Endothelial cell of umbilical vein (primary cell): ENCODE measurements at regions not wholly inside any gene's neighbourhood (a gene's known extent, or its start where the extent isn't known, plus 50 kb on each side); places are given as distances from the start of the nearest gene placed in this dataset.

Source experiments
- BruUV-seq: library from RNA; stranded (reverse); fragments of 400-500 nt; replicated peaks from 2 replicates; lab custom pipeline; 2021; lab: Mats Ljungman, UMichigan
- CTCF ChIA-PET: fragments of 300-600, 350-600 bp; sonication (Branson Sonifier 250); formaldehyde crosslinking; loops from one replicate; lab custom pipeline; 2021; ENCODE audit warnings: antibody characterized with exemption, inconsistent platforms; lab: Charles Lee
- POLR2A ChIA-PET: fragments of 300-600, 350-600 bp; sonication (Branson Sonifier 250); formaldehyde crosslinking; loops from one replicate; lab custom pipeline; 2021; ENCODE audit warnings: antibody characterized with exemption, inconsistent platforms; lab: Charles Lee
- DNase-seq: peaks from one replicate; pipeline ENCODE4 v3.0.0-alpha.2; 2011; ENCODE audit warnings: low read depth, low spot score
- FAIRE-seq: peaks from 2 replicates; lab custom pipeline; 2011; peaks lifted over from hg19 to GRCh38; lab: Jason Lieb, UNC
- H2AFZ ChIP-seq: 2 replicates; pipeline ENCODE4 v1.6.0; 2012; ENCODE audit warnings: low read depth, low read length, control low read depth, inconsistent platforms
- H3K27ac ChIP-seq: 2 replicates; pipeline ENCODE4 v1.5.1; 2011; ENCODE audit warnings: low read depth, mild to moderate bottlenecking, control low read depth, low read length, moderate library complexity; ENCODE audit not compliant: insufficient read depth
- H3K27me3 ChIP-seq, 2 experiments: 2 replicates each; pipeline versions ENCODE4 v1.6.0 to v1.6.1; 2011; ENCODE audit warnings: low read length in 2 of 2, mixed read lengths in 1 of 2; ENCODE audit not compliant: control insufficient read depth in 2 of 2, insufficient read depth in 2 of 2
- H3K36me3 ChIP-seq, 2 experiments: 2 replicates in 1 of 2; 3 replicates in 1 of 2; pipeline ENCODE4 v1.5.1; 2011; ENCODE audit warnings: low read length in 2 of 2, mild to moderate bottlenecking in 1 of 2, moderate library complexity in 1 of 2; ENCODE audit not compliant: control insufficient read depth in 2 of 2, insufficient read depth in 2 of 2; ENCODE audit errors: extremely low read depth in 1 of 2
- H3K4me1 ChIP-seq: 3 replicates; pipeline ENCODE4 v1.5.1; 2011; ENCODE audit warnings: mild to moderate bottlenecking, low read length; ENCODE audit not compliant: control insufficient read depth, insufficient read depth; ENCODE audit errors: extremely low read depth
- H3K4me2 ChIP-seq: 2 replicates; pipeline ENCODE4 v1.6.1; 2011; ENCODE audit warnings: low read length, control low read depth, mixed read lengths; ENCODE audit not compliant: insufficient read depth
- H3K4me3 ChIP-seq, 3 experiments: fragments of 200-600 bp in 1 of 3; sonication (generic), shearing (Covaris generic) in 1 of 3; replicated peaks in 1 of 3; 2 replicates each; pipeline ENCODE4 v1.5.1; 2011 to 2016; ENCODE audit warnings: control low read depth in 3 of 3, low read length in 3 of 3, mild to moderate bottlenecking in 2 of 3, inconsistent platforms in 1 of 3, low read depth in 1 of 3, moderate library complexity in 1 of 3; ENCODE audit not compliant: insufficient read depth in 1 of 3
- H3K79me2 ChIP-seq: 2 replicates; pipeline ENCODE4 v1.6.0; 2012; ENCODE audit warnings: low read length, inconsistent platforms; ENCODE audit not compliant: control insufficient read depth, insufficient read depth
- H3K9ac ChIP-seq: replicated peaks from 2 replicates; pipeline ENCODE3; 2011; ENCODE audit warnings: low read length, control low read depth; ENCODE audit not compliant: insufficient read depth; ENCODE audit errors: extremely low read depth
- H3K9me1 ChIP-seq: replicated peaks from 3 replicates; pipeline ENCODE4 v1.6.0; 2011; ENCODE audit warnings: mild to moderate bottlenecking, low read length; ENCODE audit not compliant: control insufficient read depth, insufficient read depth; ENCODE audit errors: extremely low read depth
- H3K9me3 ChIP-seq: replicated peaks from 2 replicates; pipeline ENCODE4 v1.5.1; 2012; ENCODE audit warnings: low read length, inconsistent platforms; ENCODE audit not compliant: control insufficient read depth, insufficient read depth
- H4K20me1 ChIP-seq: replicated peaks from 2 replicates; pipeline ENCODE3; 2011; ENCODE audit warnings: mild to moderate bottlenecking, low read length; ENCODE audit not compliant: control insufficient read depth, insufficient read depth; ENCODE audit errors: extremely low read depth
- EZH2 ChIP-seq: IDR thresholded peaks from 2 replicates; pipeline ENCODE4 v1.6.1; 2012; ENCODE audit warnings: borderline replicate concordance, low read depth, mild to moderate bottlenecking, moderate library complexity, low read length, inconsistent platforms; ENCODE audit not compliant: severe bottlenecking
- FOS ChIP-seq: IDR thresholded peaks from 2 replicates; pipeline ENCODE4 v1.6.1; 2011; ENCODE audit warnings: mild to moderate bottlenecking, low read length, moderate library complexity, borderline replicate concordance; ENCODE audit not compliant: insufficient read depth
- GATA2 ChIP-seq: IDR thresholded peaks from 2 replicates; pipeline ENCODE4 v1.7.0; 2011; ENCODE audit warnings: low read depth, mild to moderate bottlenecking, moderate library complexity, mixed read lengths, low read length; ENCODE audit not compliant: insufficient read length, insufficient read depth
- MAX ChIP-seq: IDR thresholded peaks from 2 replicates; pipeline ENCODE4 v1.6.1; 2011; ENCODE audit not compliant: insufficient read depth, insufficient read length
- MYC ChIP-seq: IDR thresholded peaks from one replicate; pipeline ENCODE4 v1.6.1; 2011; ENCODE audit warnings: mild to moderate bottlenecking, low read depth, low read length
- POLR2A ChIP-seq: IDR thresholded peaks from 2 replicates; pipeline ENCODE4 v1.6.1; 2012; ENCODE audit warnings: low read depth, mild to moderate bottlenecking, control low read depth, low read length
- dilution Hi-C: fragments of 300-500 bp; cut with MboI; formaldehyde crosslinking; loops from one replicate; pipeline ENCODE4 v1.15.0; 2019; ENCODE audit warnings: low sequenced_read_pairs; ENCODE audit not compliant: extremely low pct_ligation_motif_present
- intact Hi-C: fragments of 100-400 bp; cut with micrococcal nuclease; formaldehyde crosslinking; loops from one replicate; pipeline ENCODE4 v1.10.0; 2022
- TF ChIP-seq, protein P1 (sequence below), 2 donors: IDR thresholded peaks; 1 replicate in 1 of 2; 2 replicates in 1 of 2; pipeline ENCODE4 v1.5.1; 2011; ENCODE audit warnings: low read length in 2 of 2, mild to moderate bottlenecking in 2 of 2, moderate library complexity in 2 of 2, control low read depth in 1 of 2, inconsistent platforms in 1 of 2, low read depth in 1 of 2; ENCODE audit not compliant: insufficient read depth in 1 of 2; ENCODE audit errors: extremely low read depth in 1 of 2

GRCh38 chr5:135745897-135746500, 88.5 kb upstream of the SLC25A48 start:
- Histone ChIP-seq H2AFZ (no peak overlapping the region), H4K20me1 (no peaks in the 10 kb centered on the region), H3K27ac (no peak overlapping the region), H3K9me1 (no peaks in the 10 kb centered on the region), H3K9ac (no peak overlapping the region), H3K4me1 (no peaks in the 10 kb centered on the region), H3K9me3 (no peaks in the 10 kb centered on the region), H3K4me2 (no peak overlapping the region), H3K79me2 (no peaks in the 10 kb centered on the region), H3K4me3 (no peak overlapping the region), H3K27me3 (no peaks in the 10 kb centered on the region), H3K36me3 (no peaks in the 10 kb centered on the region)
- POLR2A ChIA-PET = no interaction called here
- dilution Hi-C loops (loop anchor here (25.0 kb wide), 1 partner anchor 91 kb away; the partner anchor contains the start of gene SLC25A48), intact Hi-C loops (no loop called here)
- TF ChIP-seq MYC (no peak), MAX (no peak), POLR2A (no peak)
- TF ChIP-seq, protein P1, sequence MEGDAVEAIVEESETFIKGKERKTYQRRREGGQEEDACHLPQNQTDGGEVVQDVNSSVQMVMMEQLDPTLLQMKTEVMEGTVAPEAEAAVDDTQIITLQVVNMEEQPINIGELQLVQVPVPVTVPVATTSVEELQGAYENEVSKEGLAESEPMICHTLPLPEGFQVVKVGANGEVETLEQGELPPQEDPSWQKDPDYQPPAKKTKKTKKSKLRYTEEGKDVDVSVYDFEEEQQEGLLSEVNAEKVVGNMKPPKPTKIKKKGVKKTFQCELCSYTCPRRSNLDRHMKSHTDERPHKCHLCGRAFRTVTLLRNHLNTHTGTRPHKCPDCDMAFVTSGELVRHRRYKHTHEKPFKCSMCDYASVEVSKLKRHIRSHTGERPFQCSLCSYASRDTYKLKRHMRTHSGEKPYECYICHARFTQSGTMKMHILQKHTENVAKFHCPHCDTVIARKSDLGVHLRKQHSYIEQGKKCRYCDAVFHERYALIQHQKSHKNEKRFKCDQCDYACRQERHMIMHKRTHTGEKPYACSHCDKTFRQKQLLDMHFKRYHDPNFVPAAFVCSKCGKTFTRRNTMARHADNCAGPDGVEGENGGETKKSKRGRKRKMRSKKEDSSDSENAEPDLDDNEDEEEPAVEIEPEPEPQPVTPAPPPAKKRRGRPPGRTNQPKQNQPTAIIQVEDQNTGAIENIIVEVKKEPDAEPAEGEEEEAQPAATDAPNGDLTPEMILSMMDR (IDR thresholded peaks at IDR 0.05; ENCODE audit: extremely low read depth in 1 of 2, insufficient read depth in 1 of 2, low read depth in 1 of 2, low read length in 2 of 2) = no peak
- FAIRE-seq = no peak
- BruUV-seq = no TSS peak
- CTCF ChIA-PET = no interaction called here
- no peak for DNase-seq

DNA sequence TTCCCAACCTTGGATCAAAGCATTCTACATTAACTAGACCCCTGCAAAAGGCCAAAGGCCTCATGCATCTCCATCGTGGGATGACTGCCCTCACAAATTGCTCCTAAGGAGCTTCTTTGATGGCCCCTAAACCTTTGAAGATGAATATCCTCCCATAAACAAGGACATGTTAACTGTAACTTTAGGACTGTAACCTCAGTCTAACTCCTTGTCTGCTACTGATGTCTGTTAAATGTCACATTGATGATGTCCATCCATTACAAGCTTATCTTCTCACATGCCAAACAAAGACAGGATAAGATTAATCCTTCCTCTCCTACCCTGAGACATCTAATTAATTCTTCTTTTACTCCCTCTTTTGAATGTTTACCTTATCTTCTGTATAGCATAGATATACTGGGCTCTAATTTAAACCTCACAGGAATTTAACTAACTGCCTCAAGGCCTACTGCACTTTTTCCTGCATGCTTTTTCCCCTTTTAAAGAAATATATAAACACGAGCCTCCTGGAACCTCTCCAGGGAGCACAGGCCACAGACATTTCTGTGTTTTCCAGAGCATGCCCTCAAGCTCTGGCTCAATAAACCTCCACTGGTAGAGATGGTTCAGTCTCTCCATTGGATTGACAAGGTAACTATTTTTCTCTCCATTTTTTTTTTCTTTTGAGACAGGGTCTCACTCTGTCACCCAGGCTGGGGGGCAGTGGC, 90.6 kb upstream of the SLC25A48 start:
- FAIRE-seq = no peak
- no peak overlapping the region for H3K4me2 ChIP-seq
- H3K9me3 ChIP-seq = no peaks in the 10 kb centered on the region
- no peak overlapping the region for H3K27ac ChIP-seq
- TF ChIP-seq MYC = no peak
- TF ChIP-seq POLR2A = no peak
- no peak for TF ChIP-seq GATA2
- TF ChIP-seq MAX = no peak
- TF ChIP-seq FOS = no peak
- TF ChIP-seq EZH2 = no peak
- dilution Hi-C loops = loop anchor here (25.0 kb wide), 1 partner anchor 93 kb away; the partner anchor contains the start of gene SLC25A48
- no peak overlapping the region for H3K9ac ChIP-seq
- H2AFZ ChIP-seq = no peak overlapping the region
- ChIA-PET POLR2A (no interaction called here), CTCF (no interaction called here)
- no peaks in the 10 kb centered on the region for H3K9me1 ChIP-seq
- H3K79me2 ChIP-seq = no peaks in the 10 kb centered on the region
- BruUV-seq = no TSS peak
- DNase-seq = no peak
- no peaks in the 10 kb centered on the region for H3K36me3 ChIP-seq
- H3K4me3 ChIP-seq = no peak overlapping the region
- H4K20me1 ChIP-seq = no peaks in the 10 kb centered on the region
- H3K27me3 ChIP-seq = no peaks in the 10 kb centered on the region
- H3K4me1 ChIP-seq = no peaks in the 10 kb centered on the region
- intact Hi-C loops = no loop called here
